HG03565 (cell line): ENCODE measurements at regions not wholly inside any gene's neighbourhood (a gene's known extent, or its start where the extent isn't known, plus 50 kb on each side); places are given as distances from the start of the nearest gene placed in this dataset.
"Not testable (repeated sequence)": the region's sequence is repeated elsewhere in the genome, so short reads cannot be mapped to it uniquely, and the experiment has no call there.

Source experiments
- ATAC-seq: cut with Tn5 transposase; IDR thresholded peaks from one replicate; pipeline ENCODE4 v1.9.1; 2021; ENCODE audit warnings: mild to moderate bottlenecking, moderate library complexity; ENCODE audit not compliant: unreplicated experiment

DNA sequence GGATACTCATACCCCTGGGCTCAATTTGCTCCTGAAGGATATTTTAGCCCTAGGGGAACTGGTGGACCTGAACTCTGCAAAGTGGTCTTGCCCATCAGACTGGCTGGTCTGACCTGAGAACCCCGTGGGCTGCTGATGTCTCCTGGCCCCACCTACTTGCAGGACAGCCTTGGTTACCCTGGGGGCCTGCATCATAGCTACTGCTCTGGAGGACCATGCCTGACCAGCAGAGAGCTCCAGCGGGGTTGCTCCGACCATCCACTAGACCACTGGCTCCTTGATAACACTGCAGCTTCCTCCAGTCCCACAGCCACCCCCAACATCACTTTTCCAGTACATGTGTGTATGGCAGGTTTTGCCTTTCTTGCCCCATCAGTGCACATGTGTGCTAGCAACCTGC lies 331.6 kb upstream of the BRINP3 start:
- no peak for ATAC-seq

DNA sequence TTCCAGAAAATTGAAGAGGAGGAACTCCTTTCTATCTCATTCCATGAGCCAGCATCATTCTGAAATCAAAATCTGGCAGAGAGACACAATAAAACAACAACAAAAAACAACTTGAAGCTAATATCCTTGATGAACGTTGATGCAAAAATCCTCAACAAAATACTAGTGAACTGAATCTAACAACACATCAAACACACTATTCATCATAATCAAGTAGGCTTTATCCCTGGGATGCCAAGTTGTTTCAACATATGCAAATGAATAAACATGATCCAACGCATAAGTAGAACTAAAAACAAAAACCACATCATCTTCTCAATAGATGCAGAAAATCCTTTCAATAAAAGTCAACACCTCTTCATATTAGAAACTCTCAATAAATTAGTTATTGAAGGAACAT lies 335.3 kb upstream of the BRINP3 start:
- ATAC-seq, result no peak

DNA sequence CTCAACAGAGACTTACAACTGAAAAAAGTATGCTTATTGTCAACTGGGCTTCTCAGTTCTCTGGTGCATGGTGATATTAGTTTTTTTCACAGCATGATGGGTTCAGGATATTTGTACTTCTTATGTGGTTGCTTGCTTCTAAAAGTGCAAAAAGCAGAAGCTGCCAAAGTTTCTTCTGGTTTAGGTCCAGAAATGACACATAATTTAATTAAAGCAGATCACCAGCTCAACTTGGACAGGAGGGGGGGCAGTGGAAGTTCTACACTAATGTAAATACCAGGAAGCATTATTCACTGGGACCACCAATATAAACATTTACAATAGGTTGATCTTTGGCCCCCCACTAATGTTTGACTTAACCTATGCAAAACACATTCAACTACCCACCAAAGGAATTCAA lies 354.8 kb upstream of the BRINP3 start:
- ATAC-seq, result no peak

DNA sequence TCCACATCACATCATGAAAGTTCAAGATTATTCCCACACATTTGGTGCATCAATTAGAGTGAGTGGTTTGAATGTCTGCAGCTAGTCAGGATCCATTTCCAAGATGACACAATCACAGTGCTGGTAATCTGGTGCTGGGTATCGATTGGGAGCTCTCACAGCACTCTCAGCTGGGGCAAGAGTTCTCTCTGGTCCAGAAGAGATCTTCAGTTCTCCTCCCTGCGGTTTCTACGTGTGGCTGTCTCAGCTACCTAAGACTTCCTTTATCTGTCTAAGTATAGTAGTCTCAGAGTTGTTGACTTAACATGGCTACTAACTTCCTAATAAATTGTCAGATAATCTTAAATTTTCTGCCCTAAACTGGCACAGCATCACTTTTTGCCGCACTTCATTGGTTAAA lies 358.0 kb upstream of the BRINP3 start:
- ATAC-seq, result no peak

DNA sequence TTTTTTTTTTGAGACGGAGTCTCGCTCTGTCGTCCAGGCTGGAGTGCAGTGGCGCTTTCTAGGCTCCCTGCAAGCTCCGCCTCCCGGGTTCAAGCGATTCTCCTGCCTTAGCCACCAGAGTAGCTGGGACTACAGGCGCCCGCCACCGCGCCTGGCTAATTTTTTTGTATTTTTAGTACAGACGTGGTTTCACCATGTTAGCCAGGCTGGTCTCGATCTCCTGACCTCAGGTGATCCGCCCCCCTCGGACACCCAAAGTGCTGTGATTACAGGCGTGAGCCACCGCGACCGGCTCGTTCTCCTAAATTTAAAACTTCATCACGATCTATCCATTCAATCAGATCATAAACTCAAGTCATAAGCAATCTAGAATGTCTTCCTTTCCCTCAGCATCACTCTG lies 359.5 kb upstream of the BRINP3 start:
- ATAC-seq, result not testable (repeated sequence)

DNA sequence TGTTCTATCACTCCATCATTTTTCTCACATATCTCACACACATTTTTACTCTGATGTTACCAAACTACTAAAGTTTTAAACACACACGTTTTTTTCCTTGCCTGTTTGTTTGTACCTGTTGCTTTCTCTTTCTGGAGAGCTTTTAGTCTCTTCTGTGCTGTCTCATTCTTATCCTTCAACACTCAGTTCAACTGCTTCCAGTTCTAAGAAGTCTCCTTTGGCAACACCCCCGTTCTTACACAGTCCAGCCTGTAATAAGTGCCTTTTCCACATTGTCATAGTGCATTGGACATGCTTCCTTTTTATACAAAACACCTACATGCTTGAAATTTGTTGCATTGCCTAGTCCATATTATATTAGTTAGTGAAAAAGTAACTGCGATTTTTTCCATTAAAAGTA lies 360.2 kb upstream of the BRINP3 start:
- no peak for ATAC-seq

DNA sequence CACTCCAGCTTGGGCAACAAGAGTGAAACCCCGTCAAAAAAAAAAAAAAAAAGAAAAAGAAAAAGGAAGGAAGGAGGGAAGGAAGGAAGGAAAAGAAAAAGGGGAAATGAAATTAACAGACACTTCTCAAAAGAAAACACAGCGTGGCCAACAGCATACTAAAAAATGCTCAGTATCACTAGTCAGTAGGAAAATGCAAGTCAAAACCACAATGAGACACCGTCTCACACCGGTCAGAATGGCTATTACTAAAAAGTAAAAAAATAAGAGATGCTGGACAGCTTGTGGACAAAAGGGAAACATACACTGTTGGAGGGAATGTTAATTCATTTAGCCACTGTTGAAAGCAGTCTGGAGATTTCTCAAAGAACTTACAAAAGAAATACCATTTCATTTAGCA lies 369.5 kb upstream of the BRINP3 start:
- no peak for ATAC-seq

DNA sequence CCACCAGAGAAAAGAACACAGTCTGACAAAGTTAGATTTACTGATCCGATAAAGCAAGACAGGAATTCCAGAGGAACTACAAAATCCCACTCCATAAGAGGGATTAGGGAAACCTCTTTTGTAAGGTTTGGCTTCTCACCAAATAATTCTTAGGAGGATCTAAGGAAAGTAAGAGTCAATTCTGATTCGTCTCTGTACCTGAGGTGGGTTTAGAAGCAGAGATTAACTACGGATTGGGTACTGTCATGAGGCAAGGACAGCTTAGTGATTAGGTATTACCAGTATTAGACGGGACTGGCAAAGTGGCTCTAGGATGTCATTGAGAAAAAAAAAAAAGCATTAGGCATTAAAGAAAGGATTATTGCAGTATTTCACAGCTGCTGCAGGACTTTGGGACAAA lies 371.7 kb upstream of the BRINP3 start:
- no peak for ATAC-seq

DNA sequence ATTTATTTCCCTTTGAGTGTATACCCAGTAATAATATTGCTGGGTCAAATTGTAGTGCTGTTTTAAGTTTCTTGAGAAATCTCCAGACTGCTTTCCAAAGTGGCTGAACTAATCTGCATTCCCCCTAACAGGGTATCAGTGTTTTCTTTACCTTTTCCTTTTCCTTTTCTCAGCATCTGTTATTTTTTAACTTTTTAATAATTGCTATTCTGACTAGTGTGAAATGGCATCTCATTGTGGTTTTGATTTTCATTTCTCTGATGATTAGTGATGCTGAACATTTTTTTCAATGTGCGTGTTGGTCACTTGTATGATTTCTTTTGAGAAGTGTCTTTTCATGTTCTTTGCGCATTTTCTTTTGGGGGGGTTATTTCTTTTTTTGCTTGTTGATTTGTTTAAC lies 374.9 kb upstream of the BRINP3 start:
- ATAC-seq, result no peak

DNA sequence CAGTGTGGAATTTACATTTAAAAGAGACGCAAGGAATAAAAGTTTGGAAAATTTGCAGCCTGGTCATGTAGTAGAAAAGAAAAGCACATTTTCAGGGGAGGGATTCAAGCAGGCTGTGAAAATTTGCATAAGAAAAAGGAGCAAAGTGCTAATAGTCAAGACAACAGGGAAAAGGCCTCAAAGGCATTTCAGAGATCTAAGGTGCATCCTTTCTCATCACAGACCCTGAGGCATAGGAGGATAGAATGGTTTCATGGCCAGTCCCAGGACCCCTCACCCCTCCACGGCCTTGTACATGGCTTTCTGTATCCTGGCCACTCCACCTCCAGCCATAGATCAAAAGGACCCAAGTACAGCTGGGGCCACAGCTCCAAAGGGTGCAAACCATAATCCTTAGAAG lies 380.5 kb upstream of the BRINP3 start:
- no peak for ATAC-seq

DNA sequence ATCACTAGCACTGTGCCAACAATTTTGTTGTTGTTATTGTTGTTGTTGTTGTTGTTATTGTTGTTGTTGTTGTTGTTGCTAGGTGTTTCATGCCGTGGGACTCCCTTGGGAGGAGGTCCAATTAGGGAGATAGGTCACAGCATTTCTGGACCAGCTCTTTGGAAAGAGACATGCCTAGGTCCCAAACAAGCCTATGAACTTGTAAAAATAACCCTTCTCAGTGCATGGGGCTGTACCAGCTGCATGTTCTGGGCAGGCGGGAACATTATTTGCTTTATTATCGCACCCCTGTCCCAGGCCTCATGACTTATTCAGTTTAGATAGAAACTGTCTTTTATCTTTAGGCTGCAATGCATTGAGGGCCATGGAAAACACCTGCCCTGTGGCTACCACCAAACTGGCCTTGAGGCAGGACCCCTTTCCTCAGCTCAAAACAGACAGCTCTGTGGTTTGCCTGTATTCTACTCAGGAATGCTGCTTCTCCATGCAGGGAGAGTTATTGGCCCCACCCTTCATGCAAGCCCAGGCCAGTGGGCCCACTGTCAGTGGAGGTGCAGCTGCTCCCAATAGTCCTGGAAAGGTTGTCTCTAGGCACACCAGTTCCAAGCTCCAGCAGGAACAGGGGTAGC lies 386.5 kb upstream of the BRINP3 start:
- no peak for ATAC-seq

DNA sequence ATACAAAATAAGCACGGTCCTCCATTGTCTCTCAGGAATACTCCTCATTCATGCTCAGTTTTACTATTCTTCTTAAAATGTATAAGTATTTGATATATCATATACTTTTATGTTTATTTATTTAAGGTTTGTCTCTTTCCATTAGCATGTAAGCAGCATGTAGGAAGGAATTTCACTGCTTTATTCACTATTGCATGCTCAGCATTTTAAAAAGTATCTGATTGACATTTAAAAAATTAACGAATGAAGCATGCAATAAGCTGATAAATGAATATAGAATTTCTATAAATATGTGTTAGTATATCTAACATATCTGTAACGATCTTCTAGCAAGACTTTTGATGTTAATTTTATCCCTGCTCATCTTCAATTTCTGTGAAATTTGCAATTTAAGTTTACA lies 402.7 kb upstream of the BRINP3 start:
- no peak for ATAC-seq

DNA sequence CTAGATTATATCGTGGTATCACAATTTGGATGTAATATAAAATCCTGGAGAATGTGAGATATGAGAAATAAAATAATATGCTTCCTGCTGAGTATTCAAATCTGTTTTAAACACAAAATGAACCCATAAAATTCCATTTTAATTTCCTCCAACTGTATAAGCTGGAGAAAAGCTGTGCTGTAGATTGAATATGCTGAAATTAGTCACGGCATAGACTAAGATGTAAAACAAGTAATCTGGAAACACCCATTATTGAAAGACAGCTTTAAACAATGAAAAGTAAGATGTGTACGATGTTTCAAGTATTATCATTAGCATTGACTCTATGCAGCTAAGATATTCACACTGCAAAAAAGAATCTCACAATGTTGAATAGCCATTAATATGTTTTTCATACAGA lies 403.4 kb upstream of the BRINP3 start:
- no peak for ATAC-seq

DNA sequence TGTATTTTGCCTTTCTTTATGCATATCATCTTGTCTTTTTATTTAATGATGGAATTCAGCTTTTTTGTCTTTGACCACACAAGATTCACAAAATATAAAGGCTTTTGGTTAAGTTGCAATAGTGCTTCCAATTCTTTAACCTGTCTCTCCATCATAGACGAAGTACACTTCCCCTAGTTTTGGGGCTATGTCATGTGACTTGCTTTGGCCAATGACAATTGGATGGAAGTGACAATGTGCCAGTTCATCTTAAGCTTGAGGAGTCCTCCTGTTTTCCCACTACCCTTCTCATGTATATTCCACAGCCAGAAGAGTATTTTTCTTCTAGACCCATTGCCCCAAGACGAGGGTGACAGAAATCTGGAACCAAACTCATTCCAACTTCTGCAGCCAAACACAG lies 419.6 kb upstream of the BRINP3 start:
- no peak for ATAC-seq

DNA sequence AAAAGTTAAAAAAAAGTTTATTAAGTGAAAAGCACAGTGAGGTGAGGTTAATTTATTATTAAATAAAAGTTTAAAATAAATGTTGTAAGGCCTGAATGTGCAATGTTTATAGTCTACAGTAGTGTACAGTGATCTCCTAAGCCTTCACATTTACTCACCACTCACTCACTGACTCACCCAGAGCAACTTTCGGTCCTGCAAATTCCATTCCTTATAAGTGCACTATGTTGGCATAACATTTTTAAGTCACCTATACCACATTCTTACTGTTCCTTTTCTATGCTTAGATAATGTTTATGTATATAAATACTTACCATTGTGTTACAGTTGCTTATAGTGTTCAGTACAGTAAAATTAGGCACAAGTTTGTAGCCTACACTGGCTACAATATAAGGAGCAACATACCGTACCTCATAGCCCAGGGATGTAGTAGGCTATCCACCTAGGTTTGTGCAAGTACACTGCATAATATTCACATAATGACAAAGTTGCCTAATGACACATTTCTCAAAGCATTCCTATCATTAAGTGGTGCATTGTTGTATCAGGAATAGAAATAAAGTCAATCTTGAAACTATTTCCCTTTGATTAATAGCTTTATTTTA lies 426.5 kb upstream of the BRINP3 start:
- ATAC-seq, result no peak

DNA sequence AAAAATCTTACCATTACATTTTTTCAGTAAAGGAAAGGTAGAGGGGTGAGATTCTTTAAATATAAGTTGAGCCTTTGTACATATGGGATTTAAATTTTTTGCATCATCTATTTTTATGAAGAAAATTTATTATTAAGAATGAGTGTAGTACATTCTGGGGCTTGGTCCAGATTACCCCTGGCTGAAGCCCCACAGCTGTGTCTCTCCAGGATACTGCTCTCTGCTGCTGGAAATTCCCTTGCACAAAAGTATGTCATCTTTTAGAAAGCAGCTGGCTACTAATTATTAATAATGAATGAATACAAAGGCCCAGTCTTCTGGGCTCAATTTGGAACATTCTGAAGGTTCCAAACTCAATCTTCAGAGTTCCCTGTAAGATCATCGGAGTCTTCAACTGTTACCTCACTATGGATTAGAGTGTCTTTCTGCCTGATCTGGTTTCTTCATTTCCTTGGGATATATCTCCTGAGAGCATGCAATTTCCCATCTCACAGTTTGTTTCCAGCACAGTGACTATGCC lies 428.6 kb upstream of the BRINP3 start:
- ATAC-seq, result no peak

DNA sequence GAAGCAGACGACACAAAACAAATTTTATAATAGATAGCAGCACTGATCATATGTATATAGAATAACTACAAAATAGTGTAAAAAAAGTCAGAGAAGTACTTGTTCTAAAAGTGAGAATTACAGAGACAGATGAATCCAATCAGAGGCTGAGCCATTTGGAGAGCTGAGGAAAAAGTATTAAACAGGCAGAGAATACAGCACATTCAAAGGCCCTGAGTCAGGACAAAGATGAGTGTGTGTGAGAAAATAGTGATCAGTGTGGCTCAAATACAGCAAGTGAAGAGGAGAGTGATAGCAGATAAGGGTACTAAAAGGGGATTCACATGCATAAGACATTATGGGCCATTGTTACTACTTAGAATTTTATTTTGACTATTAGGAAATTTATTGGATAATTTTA lies 430.6 kb upstream of the BRINP3 start:
- ATAC-seq, result no peak

DNA sequence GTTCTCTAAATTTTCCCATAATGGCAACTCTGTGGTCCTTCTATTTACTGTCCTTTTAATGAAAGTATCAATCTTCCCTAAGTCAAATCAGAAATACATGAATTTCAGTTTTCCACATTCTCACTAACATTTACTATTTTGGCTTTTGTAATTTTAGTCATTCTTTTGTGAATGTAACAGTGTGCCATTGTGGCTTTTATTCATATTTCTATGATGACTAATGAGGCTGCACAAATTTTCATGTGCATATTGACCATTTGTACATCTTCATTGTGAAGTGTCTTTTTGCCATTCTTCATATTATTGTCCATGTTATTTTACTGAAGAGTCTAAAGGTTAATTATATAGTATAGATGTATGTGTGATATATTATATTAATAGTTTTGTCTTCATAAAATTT lies 431.0 kb upstream of the BRINP3 start:
- ATAC-seq, result no peak

DNA sequence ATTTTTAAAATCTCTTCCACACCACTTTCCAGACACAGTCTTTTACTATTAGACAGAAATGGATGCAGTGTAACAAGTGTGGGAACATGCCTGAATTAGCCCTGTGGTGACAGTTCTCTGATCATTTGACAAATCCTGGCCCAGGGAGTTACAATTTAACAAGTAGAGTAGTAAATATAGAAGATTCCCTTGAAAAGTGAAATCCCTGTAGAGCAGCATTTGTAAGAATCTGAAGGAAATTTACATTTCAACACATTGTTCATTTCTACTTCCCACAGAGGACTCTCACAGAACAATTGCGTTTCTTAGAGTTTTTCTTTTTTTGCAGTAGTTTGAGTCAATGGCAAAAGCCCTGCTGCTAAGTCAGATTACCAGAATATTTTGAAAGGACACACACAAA lies 458.3 kb upstream of the BRINP3 start:
- no peak for ATAC-seq

DNA sequence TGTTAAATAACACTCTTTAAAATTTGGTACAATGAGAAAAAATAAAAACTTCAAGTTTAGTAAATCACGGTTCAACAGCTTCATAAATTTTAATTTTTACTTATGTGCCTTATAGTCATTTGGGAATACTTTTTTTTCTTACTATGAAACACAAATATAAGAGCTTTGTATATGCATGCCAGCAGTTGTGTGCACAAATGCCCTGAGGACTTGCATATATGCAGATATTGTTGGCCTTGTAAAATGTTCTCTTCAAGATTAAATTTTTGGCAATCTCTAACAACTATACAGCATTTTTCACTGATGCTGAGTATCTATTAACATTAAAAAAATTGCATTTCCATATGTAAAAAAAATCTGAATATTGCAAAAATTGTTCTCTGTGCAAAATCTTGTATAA lies 458.7 kb upstream of the BRINP3 start:
- no peak for ATAC-seq

DNA sequence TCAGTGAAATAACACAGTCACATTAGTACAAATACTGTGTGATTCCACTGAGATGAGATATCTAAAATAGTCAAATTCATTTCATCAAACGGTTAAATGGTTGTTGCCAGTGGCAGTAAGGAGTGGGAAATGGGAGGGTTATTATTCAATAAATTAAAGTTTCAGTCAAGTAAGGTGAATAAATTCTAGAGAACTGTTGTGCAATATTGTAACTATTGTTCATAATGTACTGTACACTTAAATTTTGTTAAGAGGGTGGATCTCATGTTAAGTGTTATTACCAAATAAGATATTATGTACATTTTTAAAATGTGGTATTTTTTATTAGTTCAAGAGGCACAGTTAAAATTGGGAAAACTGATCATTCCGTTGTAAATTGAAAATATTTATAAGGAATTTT lies 463.3 kb upstream of the BRINP3 start:
- ATAC-seq, result no peak

DNA sequence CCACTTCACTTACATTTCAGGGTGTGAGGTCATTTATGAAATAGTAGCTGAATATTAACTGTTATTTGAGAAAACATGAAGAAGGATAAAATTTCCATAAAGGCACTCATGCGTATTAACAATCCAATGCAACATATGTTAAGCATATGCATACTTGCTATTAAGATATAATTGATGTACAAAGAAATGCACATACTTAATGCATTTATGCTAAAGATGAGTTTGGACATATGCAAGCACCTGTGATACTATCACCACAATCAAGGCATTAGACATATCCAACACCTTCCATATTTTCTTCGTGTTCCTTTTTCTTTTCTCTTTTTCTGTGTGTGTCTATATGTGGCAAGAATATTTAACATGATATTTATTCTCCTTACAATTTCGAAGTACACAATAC lies 464.8 kb upstream of the BRINP3 start:
- ATAC-seq, result no peak

DNA sequence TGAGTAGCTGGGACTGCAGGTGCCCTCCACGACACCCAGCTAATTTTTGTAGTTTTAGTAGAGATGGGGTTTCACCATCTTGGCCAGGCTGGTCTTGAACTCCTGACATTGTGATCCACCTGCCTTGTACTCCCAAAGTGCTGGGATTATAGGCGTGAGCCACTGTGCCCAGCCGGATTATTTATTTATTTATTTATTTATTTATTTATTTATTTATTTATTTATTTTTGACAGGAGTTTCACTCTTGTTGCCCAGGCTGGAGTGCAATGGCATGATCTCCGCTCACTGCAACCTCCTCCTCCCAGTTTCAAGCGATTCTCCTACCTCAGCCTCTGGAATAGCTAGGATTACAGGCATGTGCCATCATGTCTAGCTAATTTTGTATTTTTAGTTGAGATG lies 466.1 kb upstream of the BRINP3 start:
- ATAC-seq, result not testable (repeated sequence)
